WTC11 (cell line): ENCODE measurements at regions not wholly inside any gene's neighbourhood (a gene's known extent, or its start where the extent isn't known, plus 50 kb on each side); places are given as distances from the start of the nearest gene placed in this dataset.

Source experiments
- ELF4 ChIP-seq: sonication (generic); formaldehyde crosslinking; IDR thresholded peaks from 2 replicates; pipeline ENCODE4 v1.8.1; 2022; ENCODE audit warnings: low read depth, mild to moderate bottlenecking, moderate library complexity, missing genetic modification reagents
- FOXJ3 ChIP-seq: sonication (generic); formaldehyde crosslinking; IDR thresholded peaks from 2 replicates; pipeline ENCODE4 v1.9.0; 2021; ENCODE audit warnings: missing genetic modification reagents, mild to moderate bottlenecking, borderline replicate concordance
- NR1H2 ChIP-seq: sonication (generic); formaldehyde crosslinking; IDR thresholded peaks from 2 replicates; pipeline ENCODE4 v1.9.0; 2021; ENCODE audit warnings: mild to moderate bottlenecking, moderate library complexity, missing genetic modification reagents
- TCF7 ChIP-seq: sonication (generic); formaldehyde crosslinking; IDR thresholded peaks from 2 replicates; pipeline ENCODE4 v1.8.0; 2022; ENCODE audit warnings: mild to moderate bottlenecking, low read depth, missing genetic modification reagents, moderate library complexity
- TEAD4 ChIP-seq: sonication (generic); formaldehyde crosslinking; IDR thresholded peaks from 2 replicates; pipeline ENCODE4 v1.8.0; 2022; ENCODE audit warnings: mild to moderate bottlenecking, missing genetic modification reagents
- TF ChIP-seq, protein P1 (sequence below): sonication (generic); formaldehyde crosslinking; IDR thresholded peaks from 2 replicates; pipeline ENCODE4 v1.8.1; 2023; ENCODE audit warnings: mild to moderate bottlenecking, missing genetic modification reagents, moderate library complexity
- TF ChIP-seq, protein P2 (sequence below): sonication (generic); formaldehyde crosslinking; conservative IDR thresholded peaks from 2 replicates; pipeline ENCODE4 v1.8.1; 2022; ENCODE audit warnings: mild to moderate bottlenecking, missing genetic modification reagents
- TF ChIP-seq, protein P3 (sequence below): fragments of 200-600 bp; IDR thresholded peaks from 2 replicates; pipeline ENCODE4 v1.8.0; 2022; ENCODE audit warnings: antibody characterized with exemption
- TF ChIP-seq, protein P4 (sequence below): sonication (generic); formaldehyde crosslinking; IDR thresholded peaks from 2 replicates; pipeline ENCODE4 v1.8.0; 2022; ENCODE audit warnings: mild to moderate bottlenecking, missing genetic modification reagents
- TF ChIP-seq, protein P5 (sequence below): fragments of 250-450 bp; sonication (Bioruptor Pico); IDR thresholded peaks from 2 replicates; pipeline ENCODE4 v1.9.0; 2021; ENCODE audit warnings: moderate library complexity, mild to moderate bottlenecking, inconsistent platforms, borderline replicate concordance

DNA sequence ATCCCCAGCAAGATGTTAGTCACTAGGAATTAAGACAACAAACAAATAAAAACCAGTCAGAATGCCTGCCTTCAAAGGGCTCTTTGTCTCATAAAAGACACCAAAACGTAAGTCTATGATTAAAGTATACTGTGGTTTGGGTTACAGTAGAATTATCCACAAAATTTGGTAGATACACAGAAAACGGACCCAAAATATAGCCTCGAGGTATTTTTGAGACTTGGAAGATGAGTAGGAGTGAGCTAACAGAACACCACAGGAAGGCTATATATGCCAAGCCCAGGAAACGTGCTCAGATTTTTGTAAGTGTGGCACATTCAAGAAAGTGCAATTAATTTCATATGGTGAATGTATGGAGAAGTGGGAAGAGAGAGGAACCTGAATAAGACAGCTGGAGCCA is 831.4 kb downstream of the CDH11 start:
- TF ChIP-seq, protein P1, sequence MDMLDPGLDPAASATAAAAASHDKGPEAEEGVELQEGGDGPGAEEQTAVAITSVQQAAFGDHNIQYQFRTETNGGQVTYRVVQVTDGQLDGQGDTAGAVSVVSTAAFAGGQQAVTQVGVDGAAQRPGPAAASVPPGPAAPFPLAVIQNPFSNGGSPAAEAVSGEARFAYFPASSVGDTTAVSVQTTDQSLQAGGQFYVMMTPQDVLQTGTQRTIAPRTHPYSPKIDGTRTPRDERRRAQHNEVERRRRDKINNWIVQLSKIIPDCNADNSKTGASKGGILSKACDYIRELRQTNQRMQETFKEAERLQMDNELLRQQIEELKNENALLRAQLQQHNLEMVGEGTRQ, result no peak
- TF ChIP-seq TCF7 (no peak), NR1H2 (CRISPR knock-in tag) (no peak), FOXJ3 (CRISPR knock-in tag) (no peak), TEAD4 (CRISPR knock-in tag) (no peak), ELF4 (CRISPR knock-in tag) (no peak)
- TF ChIP-seq, protein P2, sequence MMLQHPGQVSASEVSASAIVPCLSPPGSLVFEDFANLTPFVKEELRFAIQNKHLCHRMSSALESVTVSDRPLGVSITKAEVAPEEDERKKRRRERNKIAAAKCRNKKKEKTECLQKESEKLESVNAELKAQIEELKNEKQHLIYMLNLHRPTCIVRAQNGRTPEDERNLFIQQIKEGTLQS (CRISPR knock-in tag), result no peak
- TF ChIP-seq, protein P3, sequence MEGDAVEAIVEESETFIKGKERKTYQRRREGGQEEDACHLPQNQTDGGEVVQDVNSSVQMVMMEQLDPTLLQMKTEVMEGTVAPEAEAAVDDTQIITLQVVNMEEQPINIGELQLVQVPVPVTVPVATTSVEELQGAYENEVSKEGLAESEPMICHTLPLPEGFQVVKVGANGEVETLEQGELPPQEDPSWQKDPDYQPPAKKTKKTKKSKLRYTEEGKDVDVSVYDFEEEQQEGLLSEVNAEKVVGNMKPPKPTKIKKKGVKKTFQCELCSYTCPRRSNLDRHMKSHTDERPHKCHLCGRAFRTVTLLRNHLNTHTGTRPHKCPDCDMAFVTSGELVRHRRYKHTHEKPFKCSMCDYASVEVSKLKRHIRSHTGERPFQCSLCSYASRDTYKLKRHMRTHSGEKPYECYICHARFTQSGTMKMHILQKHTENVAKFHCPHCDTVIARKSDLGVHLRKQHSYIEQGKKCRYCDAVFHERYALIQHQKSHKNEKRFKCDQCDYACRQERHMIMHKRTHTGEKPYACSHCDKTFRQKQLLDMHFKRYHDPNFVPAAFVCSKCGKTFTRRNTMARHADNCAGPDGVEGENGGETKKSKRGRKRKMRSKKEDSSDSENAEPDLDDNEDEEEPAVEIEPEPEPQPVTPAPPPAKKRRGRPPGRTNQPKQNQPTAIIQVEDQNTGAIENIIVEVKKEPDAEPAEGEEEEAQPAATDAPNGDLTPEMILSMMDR, result no peak
- TF ChIP-seq, protein P4, sequence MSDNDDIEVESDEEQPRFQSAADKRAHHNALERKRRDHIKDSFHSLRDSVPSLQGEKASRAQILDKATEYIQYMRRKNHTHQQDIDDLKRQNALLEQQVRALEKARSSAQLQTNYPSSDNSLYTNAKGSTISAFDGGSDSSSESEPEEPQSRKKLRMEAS, result no peak
- TF ChIP-seq, protein P5, sequence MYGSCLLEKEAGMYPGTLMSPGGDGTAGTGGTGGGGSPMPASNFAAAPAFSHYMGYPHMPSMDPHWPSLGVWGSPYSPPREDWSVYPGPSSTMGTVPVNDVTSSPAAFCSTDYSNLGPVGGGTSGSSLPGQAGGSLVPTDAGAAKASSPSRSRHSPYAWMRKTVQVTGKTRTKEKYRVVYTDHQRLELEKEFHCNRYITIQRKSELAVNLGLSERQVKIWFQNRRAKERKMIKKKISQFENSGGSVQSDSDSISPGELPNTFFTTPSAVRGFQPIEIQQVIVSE (CRISPR knock-in tag), result no peak
